ENCODE measurements at regions not wholly inside any gene's neighbourhood (a gene's known extent, or its start where the extent isn't known, plus 50 kb on each side); places are given as distances from the start of the nearest gene placed in this dataset.
"Not testable (repeated sequence)": the region's sequence is repeated elsewhere in the genome, so short reads cannot be mapped to it uniquely, and the experiment has no call there.

GRCh38 chrX:89757767-89758166, 163.9 kb upstream of the TGIF2LX start:
- not testable (repeated sequence) for TF ChIP-seq CTCF (conservative IDR thresholded peaks at IDR 0.05 in 1 of 2, IDR thresholded peaks at IDR 0.05 in 1 of 2; ENCODE audit: low read depth in 1 of 2, low read length in 2 of 2); EZH2 (IDR thresholded peaks at IDR 0.05; ENCODE audit: low read length, missing control alignments)

Measured in fibroblast of lung (primary cell).